NCI-H187 treated with DMSO at 0.1 percent for 48 hours (cell line): ENCODE measurements at regions not wholly inside any gene's neighbourhood (a gene's known extent, or its start where the extent isn't known, plus 50 kb on each side); places are given as distances from the start of the nearest gene placed in this dataset.

Experiments
- DNase-seq: peaks from one replicate; lab custom pipeline; 2025; lab: John Stamatoyannopoulos, UW

DNA sequence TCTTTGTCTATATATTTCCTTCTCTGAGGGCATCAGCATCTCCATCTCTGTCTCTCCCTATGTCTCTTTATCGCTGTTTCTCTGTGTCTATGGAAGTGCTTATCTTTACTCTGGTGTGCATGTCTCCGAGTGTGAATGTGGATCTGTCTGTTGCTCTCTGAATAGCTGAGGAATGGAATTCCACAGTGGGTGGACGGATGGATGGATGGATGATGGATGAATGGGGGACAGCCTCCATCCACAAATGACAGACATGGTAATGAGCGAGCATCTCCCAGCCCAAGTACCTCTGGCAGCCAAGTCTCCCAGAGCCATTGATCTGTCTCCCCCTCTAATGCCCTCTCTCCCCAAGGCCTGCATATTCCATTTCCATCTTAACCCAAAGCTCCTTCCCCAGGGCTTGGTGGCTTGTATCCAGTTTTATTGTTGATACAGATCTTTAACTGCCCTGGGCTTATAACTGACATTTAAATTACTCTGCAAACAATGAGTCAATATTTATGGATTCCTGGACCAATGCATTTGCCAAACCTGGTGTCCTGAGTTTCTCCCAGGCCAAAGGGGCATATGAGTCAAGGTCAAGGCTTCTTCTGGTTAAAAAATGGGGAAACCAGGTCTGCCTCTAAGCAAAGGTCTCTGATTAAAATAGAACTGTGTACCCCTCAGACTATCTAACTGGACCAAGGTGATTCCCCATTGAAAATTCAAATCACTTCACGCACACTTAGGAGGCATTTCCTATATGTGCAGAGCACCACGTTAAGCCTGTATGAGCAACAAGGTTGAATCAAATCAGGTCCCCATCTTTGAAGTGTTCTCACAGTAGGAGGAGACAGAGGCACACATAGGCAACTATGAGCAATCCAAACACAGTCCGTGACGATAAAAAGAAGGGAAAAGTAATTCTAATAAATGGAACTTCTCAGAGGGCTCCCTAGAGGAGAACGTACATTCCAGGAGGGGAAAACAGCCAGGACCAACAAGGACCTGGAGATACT is 109.9 kb downstream of the TLE3 start:
- DNase-seq, result no peak

DNA sequence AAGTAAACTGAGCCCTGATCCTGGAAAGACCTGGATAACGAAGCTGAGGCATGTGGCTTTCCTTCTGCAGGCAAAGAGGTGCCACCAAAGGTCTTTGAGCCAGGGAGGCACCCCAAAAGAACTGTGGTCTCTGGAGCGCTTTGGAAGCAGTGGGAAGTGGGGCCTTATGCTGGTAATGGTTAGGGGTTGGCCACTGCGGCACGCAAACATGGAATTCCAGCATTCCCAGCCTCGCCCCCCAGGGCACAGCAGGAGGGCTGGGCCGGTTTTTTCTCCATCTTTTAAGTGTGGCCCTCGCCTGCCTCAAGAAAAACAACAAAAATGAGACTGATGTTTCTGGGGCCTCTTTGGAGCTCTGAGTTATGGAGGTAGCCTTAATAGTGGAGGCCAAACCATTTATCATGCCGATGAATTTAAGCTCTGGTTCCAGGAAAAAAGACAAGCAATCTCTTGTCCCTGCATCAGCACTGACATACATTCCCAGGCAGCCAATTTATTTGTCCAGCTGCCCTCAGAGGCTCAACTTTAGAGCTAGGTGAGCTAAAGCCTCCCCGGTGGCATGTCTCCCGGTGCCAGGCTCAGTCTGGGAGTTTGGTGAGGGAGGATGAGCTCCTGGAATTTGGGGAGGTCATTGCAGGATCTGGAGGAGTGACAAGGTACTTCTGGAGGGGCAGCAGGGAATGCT is 109.0 kb downstream of the TLE3 start:
- no peak for DNase-seq

DNA sequence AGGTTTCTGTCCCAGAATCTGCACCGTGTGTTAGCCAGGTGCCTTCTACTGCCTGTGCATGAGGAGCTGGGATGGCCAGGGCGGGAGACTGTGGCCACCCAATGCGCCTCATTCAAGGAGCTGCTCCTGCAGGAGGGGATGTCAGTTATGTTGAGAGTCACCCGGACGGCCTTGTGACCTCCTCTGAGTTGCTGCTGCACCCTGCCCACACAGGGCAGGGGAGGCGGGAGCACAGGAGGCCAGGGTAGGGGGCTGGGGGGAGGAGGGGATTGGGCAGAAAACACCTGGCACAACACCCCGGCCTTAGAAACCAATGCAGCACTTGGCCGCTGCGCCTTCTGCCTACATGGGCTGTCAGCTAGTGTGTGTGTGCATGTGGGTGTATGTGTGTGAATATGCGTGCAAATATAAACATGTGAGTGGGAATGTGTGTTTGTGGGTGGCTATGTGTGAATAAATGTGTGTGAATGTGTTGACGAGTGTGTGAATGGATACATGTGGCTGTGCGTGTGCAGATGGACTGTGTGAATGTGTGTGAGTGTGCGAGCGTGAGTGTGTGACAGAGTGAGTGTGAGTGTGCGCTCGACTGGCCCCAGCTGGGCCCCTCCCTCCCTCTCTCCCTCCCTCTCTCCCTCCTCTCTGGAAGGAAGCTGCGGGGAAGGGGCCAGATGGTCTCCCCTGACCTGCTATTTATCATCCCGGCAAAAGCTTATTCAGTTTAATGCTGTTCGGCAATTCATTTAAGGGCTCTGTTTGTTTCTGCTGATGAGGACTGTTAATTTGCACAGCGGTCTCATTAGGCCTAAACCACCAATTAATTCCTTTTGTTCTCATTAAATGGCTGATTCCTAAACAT is 106.9 kb downstream of the TLE3 start:
- DNase-seq, result no peak

DNA sequence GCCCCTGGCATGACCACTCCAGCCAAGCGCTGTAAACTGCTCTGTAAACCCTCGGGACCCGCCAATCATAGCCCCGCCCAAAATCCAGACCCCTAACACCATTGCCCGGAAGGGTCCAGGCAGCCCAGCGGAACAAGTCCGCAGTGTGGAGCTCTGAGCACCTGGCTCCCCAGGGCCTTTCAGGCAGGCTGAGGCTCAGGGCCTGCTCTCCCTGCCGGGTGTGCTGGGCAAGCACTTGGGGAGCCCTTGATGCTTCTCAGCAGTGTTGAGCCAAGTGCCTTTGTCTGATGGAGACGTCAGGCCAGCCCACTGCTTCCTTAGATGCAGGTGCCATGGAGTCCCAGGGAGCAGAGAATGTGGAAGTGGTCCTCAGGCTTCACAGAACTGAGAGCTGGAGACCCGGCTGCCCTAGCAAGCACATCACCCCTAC is 106.2 kb downstream of the TLE3 start:
- DNase-seq, result no peak

DNA sequence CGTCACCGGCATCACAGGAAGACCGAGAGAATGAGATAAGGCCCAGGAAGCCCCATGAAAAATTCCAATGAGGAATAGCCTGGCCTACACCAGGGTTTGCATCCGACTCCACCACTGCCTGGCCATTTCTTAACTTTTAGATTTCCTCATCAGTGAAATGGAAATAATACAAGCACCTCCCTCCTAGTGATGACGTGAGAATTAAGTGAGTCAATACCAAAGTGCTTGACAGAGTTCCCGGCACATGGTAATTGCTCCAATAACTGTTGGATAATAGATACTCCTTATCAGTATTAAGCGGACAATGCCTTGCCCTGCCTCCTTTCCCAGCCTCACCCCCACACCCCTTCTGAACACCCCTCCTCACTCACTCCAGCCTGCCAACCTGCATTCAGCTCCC is 105.4 kb downstream of the TLE3 start:
- no peak for DNase-seq

DNA sequence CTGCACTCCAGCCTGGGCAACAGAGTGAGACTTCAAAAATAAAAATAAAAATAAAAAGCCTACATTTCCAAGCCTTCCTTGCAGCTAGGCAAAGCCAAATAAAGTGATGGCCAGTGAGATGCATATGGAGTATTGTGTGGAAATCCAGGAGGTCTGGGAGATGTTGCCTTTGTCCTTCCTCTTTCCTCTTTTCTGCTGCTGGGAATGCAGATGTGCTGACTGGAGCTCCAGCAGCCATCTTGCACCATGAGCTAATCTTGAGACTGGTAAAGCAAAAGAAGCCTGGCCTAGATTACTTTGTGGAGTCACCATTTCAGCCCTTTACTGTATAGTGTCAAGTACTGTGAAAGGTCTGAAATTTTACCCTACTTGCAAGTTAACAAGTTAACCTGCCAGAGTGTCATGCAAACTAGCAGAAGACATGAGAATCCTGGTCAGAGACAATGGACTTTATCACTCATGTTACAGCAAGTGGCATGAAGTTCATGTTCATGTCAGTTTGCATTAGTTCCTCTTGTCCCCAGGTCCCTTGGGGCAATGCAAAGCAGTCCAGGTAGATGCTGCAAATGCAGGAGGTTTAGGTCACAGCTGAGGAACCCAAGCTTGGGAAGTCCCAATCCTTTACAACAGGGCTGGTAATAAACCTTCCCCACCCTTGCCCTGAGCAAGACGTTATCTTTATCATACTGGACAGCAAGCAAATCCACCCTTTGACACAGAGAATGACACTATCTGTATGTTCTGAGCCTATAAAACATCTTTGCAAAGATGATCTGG is 103.1 kb downstream of the TLE3 start:
- DNase-seq, result no peak

DNA sequence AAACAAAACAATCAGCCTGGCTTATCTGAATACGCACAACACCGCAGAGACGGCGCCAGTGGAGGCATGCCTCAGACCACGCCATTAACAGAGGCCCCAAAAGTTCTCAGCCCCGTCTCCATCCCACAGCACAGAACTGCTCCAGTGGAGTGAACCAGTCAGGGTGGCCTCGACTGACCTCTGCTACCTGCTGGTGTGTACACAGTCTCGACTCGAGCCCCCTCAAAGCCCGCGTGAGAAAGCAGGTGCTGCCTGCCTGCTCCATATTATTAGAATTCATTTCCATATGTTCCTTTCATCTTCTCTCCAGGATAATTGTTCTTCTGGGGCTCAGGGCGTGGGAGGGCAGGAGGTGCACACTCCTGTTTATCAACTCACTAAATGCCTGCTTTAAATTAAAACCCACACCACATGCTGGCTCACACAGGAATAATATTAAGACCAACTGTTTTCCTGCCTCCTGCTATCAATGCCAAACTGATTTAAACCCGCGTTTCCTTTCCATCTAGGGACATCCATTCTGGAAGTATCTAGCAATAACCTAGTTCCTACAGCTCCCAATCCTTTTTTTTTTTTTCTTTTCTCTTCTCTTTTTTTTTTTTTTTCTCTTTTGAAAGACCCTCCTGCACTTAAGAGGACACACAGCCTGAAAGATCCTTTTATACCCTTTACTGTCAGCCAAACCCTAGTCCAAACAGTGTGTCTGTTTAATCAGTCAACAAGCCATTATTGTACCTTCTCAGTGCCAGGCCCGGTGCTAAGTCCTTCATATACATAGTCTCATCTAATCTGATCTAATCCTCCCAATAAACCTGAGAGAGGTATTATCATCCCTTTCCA is 101.2 kb downstream of the TLE3 start:
- no peak for DNase-seq

DNA sequence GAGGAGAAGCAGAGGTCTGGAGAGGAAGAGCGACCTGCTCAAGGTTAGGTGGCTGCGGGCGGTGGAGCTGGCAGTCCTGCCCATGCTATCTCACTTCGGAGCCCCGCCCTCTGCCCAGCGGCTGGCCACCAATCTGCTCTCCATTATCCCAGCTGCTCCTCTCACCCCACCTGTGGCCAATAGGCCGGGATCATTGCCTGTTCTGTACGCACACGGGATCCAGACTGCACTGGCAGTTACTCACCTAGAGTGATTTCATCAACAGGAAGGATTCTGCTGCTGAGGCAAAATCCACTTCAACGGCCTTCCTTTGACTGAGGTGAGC is 100.6 kb downstream of the TLE3 start:
- no peak for DNase-seq
